HUES64 (cell line): ENCODE measurements at regions not wholly inside any gene's neighbourhood (a gene's known extent, or its start where the extent isn't known, plus 50 kb on each side); places are given as distances from the start of the nearest gene placed in this dataset.

ENCODE experiments used
- H3K27ac ChIP-seq: 2 replicates; pipeline ENCODE4 v1.7.0; 2013; ENCODE audit warnings: low read depth, low read length, inconsistent platforms
- H3K27me3 ChIP-seq: 2 replicates; pipeline ENCODE4 v1.6.1; 2013; ENCODE audit warnings: mild to moderate bottlenecking, low read length; ENCODE audit not compliant: insufficient read depth
- H3K36me3 ChIP-seq: 2 replicates; pipeline ENCODE4 v1.6.1; 2013; ENCODE audit warnings: mild to moderate bottlenecking, low read length; ENCODE audit not compliant: insufficient read depth
- H3K4me1 ChIP-seq: 2 replicates; pipeline ENCODE4 v1.6.1; 2013; ENCODE audit warnings: mild to moderate bottlenecking, low read length, moderate library complexity; ENCODE audit not compliant: insufficient read depth
- H3K4me3 ChIP-seq: 2 replicates; pipeline ENCODE4 v1.5.1; 2013; ENCODE audit warnings: mild to moderate bottlenecking, low read length, moderate library complexity
- H3K9ac ChIP-seq: 2 replicates; pipeline ENCODE4 v1.6.1; 2013; ENCODE audit warnings: mild to moderate bottlenecking, low read depth, low read length
- H3K9me3 ChIP-seq: 2 replicates; pipeline ENCODE4 v1.6.1; 2013; ENCODE audit warnings: low read depth, low read length; ENCODE audit not compliant: insufficient read depth
- WGBS: fragments of 150-250, 120-280 bp; methylation state at CpG from one replicate; pipeline ENCODE4 v1.1.7; 2013; ENCODE audit warnings: missing lambda C conversion rate; 5-methylcytosine and 5-hydroxymethylcytosine counted together

- no peaks in the 10 kb centered on the region for H3K27me3 ChIP-seq
- WGBS = 93% methylated on average over 1 of the region's 1 CpG
- H3K9ac ChIP-seq = no peak overlapping the region
- no peaks in the 10 kb centered on the region for H3K9me3 ChIP-seq
- no peak overlapping the region for H3K4me3 ChIP-seq
- no peaks in the 10 kb centered on the region for H3K36me3 ChIP-seq
- no peak overlapping the region for H3K27ac ChIP-seq
- H3K4me1 ChIP-seq = 0 out of 2 replicates have a peak, but pooled peaks cover 2% of the 10 kb centered on the region
Measured at GRCh38 chr1:56028911-56029310, 550.5 kb downstream of the PLPP3 start.

GRCh38 chr1:56028244-56028643, 551.1 kb downstream of the PLPP3 start:
- no peaks in the 10 kb centered on the region for H3K4me1 ChIP-seq

GRCh38 chr1:56025942-56026341, 553.4 kb downstream of the PLPP3 start:
- H3K9ac ChIP-seq = no peak overlapping the region
- H3K27ac ChIP-seq = no peak overlapping the region
- no peaks in the 10 kb centered on the region for H3K9me3 ChIP-seq
- no peaks in the 10 kb centered on the region for H3K27me3 ChIP-seq
- H3K4me1 ChIP-seq = no peaks in the 10 kb centered on the region
- H3K36me3 ChIP-seq = no peaks in the 10 kb centered on the region
- H3K4me3 ChIP-seq = no peak overlapping the region
- 95% methylated on average over 2 of the region's 3 CpGs for WGBS

More at GRCh38 chr1:56028244-56028643, 551.1 kb downstream of the PLPP3 start:
- 100% methylated on average over 1 of the region's 1 CpG for WGBS
- no peak overlapping the region for H3K9ac ChIP-seq
- no peaks in the 10 kb centered on the region for H3K36me3 ChIP-seq
- H3K27ac ChIP-seq = no peak overlapping the region
- H3K9me3 ChIP-seq = no peaks in the 10 kb centered on the region
- no peak overlapping the region for H3K4me3 ChIP-seq
- no peaks in the 10 kb centered on the region for H3K27me3 ChIP-seq

GRCh38 chr1:56024155-56024554, 555.2 kb downstream of the PLPP3 start:
- no peak overlapping the region for H3K9ac ChIP-seq
- no peak overlapping the region for H3K27ac ChIP-seq
- H3K4me3 ChIP-seq = no peak overlapping the region
- 93% methylated on average over 5 of the region's 5 CpGs for WGBS
- no peaks in the 10 kb centered on the region for H3K9me3 ChIP-seq
- H3K27me3 ChIP-seq = no peaks in the 10 kb centered on the region
- no peaks in the 10 kb centered on the region for H3K4me1 ChIP-seq
- H3K36me3 ChIP-seq = no peaks in the 10 kb centered on the region

GRCh38 chr1:56019922-56020321, 559.4 kb downstream of the PLPP3 start:
- 98% methylated on average over 2 of the region's 2 CpGs for WGBS
- no peaks in the 10 kb centered on the region for H3K4me1 ChIP-seq
- H3K27ac ChIP-seq = no peak overlapping the region
- H3K36me3 ChIP-seq = no peaks in the 10 kb centered on the region
- no peaks in the 10 kb centered on the region for H3K9me3 ChIP-seq
- H3K9ac ChIP-seq = no peak overlapping the region
- H3K4me3 ChIP-seq = no peak overlapping the region
- H3K27me3 ChIP-seq = no peaks in the 10 kb centered on the region

GRCh38 chr1:56019472-56019871, 559.9 kb downstream of the PLPP3 start:
- Histone ChIP-seq H3K9me3 (no peaks in the 10 kb centered on the region), H3K27ac (no peak overlapping the region), H3K9ac (no peak overlapping the region), H3K4me1 (no peaks in the 10 kb centered on the region), H3K27me3 (no peaks in the 10 kb centered on the region), H3K4me3 (no peak overlapping the region), H3K36me3 (no peaks in the 10 kb centered on the region)

GRCh38 chr1:56017336-56017735, 562.0 kb downstream of the PLPP3 start:
- no peaks in the 10 kb centered on the region for H3K4me1 ChIP-seq
- no peaks in the 10 kb centered on the region for H3K9me3 ChIP-seq
- WGBS = 95% methylated on average over 2 of the region's 2 CpGs
- H3K4me3 ChIP-seq = no peak overlapping the region
- no peaks in the 10 kb centered on the region for H3K27me3 ChIP-seq
- no peaks in the 10 kb centered on the region for H3K36me3 ChIP-seq
- no peak overlapping the region for H3K9ac ChIP-seq
- no peak overlapping the region for H3K27ac ChIP-seq

GRCh38 chr1:56003846-56004245, 575.5 kb downstream of the PLPP3 start:
- H3K4me1 ChIP-seq = no peaks in the 10 kb centered on the region
- H3K27ac ChIP-seq = no peak overlapping the region
- WGBS = 100% methylated on average over 1 of the region's 1 CpG
- H3K4me3 ChIP-seq = no peak overlapping the region
- no peak overlapping the region for H3K9ac ChIP-seq
- no peaks in the 10 kb centered on the region for H3K27me3 ChIP-seq
- no peaks in the 10 kb centered on the region for H3K36me3 ChIP-seq
- H3K9me3 ChIP-seq = no peaks in the 10 kb centered on the region

- H3K27ac ChIP-seq = no peak overlapping the region
- WGBS = 70% methylated on average over 4 of the region's 5 CpGs
- no peaks in the 10 kb centered on the region for H3K4me1 ChIP-seq
- no peak overlapping the region for H3K4me3 ChIP-seq
- H3K36me3 ChIP-seq = no peaks in the 10 kb centered on the region
- no peaks in the 10 kb centered on the region for H3K27me3 ChIP-seq
- H3K9me3 ChIP-seq = no peaks in the 10 kb centered on the region
- no peak overlapping the region for H3K9ac ChIP-seq
Measured at GRCh38 chr1:56002231-56002630, 577.1 kb downstream of the PLPP3 start.

GRCh38 chr1:56000424-56000823, 578.9 kb downstream of the PLPP3 start:
- H3K4me3 ChIP-seq = no peak overlapping the region
- WGBS = 95% methylated on average over 3 of the region's 3 CpGs
- H3K9me3 ChIP-seq = 0 out of 2 replicates have a peak, but pooled peaks cover 6% of the 10 kb centered on the region
- no peaks in the 10 kb centered on the region for H3K36me3 ChIP-seq
- no peak overlapping the region for H3K9ac ChIP-seq
- no peaks in the 10 kb centered on the region for H3K4me1 ChIP-seq
- H3K27ac ChIP-seq = no peak overlapping the region
- no peaks in the 10 kb centered on the region for H3K27me3 ChIP-seq

- Histone ChIP-seq H3K9me3 (0 out of 2 replicates have a peak, but pooled peaks cover 10% of the 10 kb centered on the region), H3K27me3 (no peaks in the 10 kb centered on the region), H3K4me3 (no peak overlapping the region), H3K27ac (no peak overlapping the region), H3K36me3 (no peaks in the 10 kb centered on the region), H3K4me1 (no peaks in the 10 kb centered on the region), H3K9ac (no peak overlapping the region)
- WGBS = no CpG with 5 or more reads among the region's 1 CpG
Measured at GRCh38 chr1:55997536-55997935, 581.8 kb downstream of the PLPP3 start.

GRCh38 chr1:55993646-55994318, 585.6 kb downstream of the PLPP3 start:
- no peaks in the 10 kb centered on the region for H3K27me3 ChIP-seq
- H3K9me3 ChIP-seq = 0 out of 2 replicates have a peak, but pooled peaks cover 10% of the 10 kb centered on the region
- no peaks in the 10 kb centered on the region; the same call in 1 of the 2 replicates for H3K4me1 ChIP-seq
- H3K9ac ChIP-seq = no peak overlapping the region
- H3K36me3 ChIP-seq = no peaks in the 10 kb centered on the region
- no peak overlapping the region for H3K4me3 ChIP-seq
- WGBS = 93% methylated on average over 8 of the region's 8 CpGs
- H3K27ac ChIP-seq = no peak overlapping the region
